H9 (cell line): ENCODE measurements at regions not wholly inside any gene's neighbourhood (a gene's known extent, or its start where the extent isn't known, plus 50 kb on each side); places are given as distances from the start of the nearest gene placed in this dataset.

Experiments
- DNase-seq: peaks from one replicate; pipeline ENCODE4 v3.0.0-alpha.2; 2017
- H2AFZ ChIP-seq: one replicate; pipeline ENCODE4 v1.6.1; 2013; ENCODE audit warnings: mild to moderate bottlenecking, low read length, control low read depth, moderate library complexity
- H2AK5ac ChIP-seq: 2 replicates; pipeline ENCODE4 v1.6.1; 2013; ENCODE audit warnings: low read length, control low read depth, mixed read lengths; ENCODE audit not compliant: insufficient read length
- H2BK120ac ChIP-seq: one replicate; pipeline ENCODE4 v1.6.1; 2013; ENCODE audit warnings: low read depth, mild to moderate bottlenecking, low read length, control low read depth, inconsistent platforms; ENCODE audit not compliant: poor library complexity, severe bottlenecking
- H2BK12ac ChIP-seq: 2 replicates; pipeline ENCODE4 v1.6.1; 2013; ENCODE audit warnings: low read length, control low read depth, mixed read lengths, low read depth; ENCODE audit not compliant: insufficient read length
- H2BK15ac ChIP-seq: 2 replicates; pipeline ENCODE4 v1.6.1; 2013; ENCODE audit warnings: low read depth, low read length, control low read depth
- H2BK20ac ChIP-seq: one replicate; pipeline ENCODE4 v1.6.1; 2013; ENCODE audit warnings: low read depth, mild to moderate bottlenecking, low read length, control low read depth, inconsistent platforms; ENCODE audit not compliant: poor library complexity, severe bottlenecking
- H2BK5ac ChIP-seq: 2 replicates; pipeline ENCODE4 v1.6.1; 2013; ENCODE audit warnings: low read length, control low read depth, mixed read lengths; ENCODE audit not compliant: insufficient read length
- H3K14ac ChIP-seq: 2 replicates; pipeline ENCODE4 v1.6.1; 2013; ENCODE audit warnings: low read length, control low read depth; ENCODE audit not compliant: insufficient read depth
- H3K18ac ChIP-seq: 2 replicates; pipeline ENCODE4 v1.6.1; 2013; ENCODE audit warnings: low read depth, mild to moderate bottlenecking, mixed read lengths, low read length, control low read depth; ENCODE audit not compliant: insufficient read length
- H3K23ac ChIP-seq: 2 replicates; pipeline ENCODE4 v1.6.1; 2013; ENCODE audit warnings: low read length, control low read depth, mixed read lengths, low read depth; ENCODE audit not compliant: insufficient read length
- H3K23me2 ChIP-seq: 2 replicates; pipeline ENCODE4 v1.6.1; 2013; ENCODE audit warnings: low read depth, mild to moderate bottlenecking, mixed read lengths, low read length, control low read depth; ENCODE audit not compliant: insufficient read length, poor library complexity, severe bottlenecking
- H3K27ac ChIP-seq: 2 replicates; pipeline ENCODE4 v1.5.1; 2013; ENCODE audit warnings: low read length, control low read depth, mixed read lengths, low read depth; ENCODE audit not compliant: insufficient read length
- H3K27me3 ChIP-seq: 2 replicates; pipeline ENCODE4 v1.6.1; 2013; ENCODE audit warnings: low read length, control low read depth, inconsistent platforms; ENCODE audit not compliant: insufficient read depth
- H3K4ac ChIP-seq: 2 replicates; pipeline ENCODE4 v1.6.1; 2013; ENCODE audit warnings: low read depth, mild to moderate bottlenecking, control low read depth, inconsistent platforms, low read length, moderate library complexity
- H3K4me1 ChIP-seq: 2 replicates; pipeline ENCODE4 v1.6.1; 2013; ENCODE audit warnings: low read length, control low read depth, inconsistent platforms; ENCODE audit not compliant: insufficient read depth
- H3K4me2 ChIP-seq: 2 replicates; pipeline ENCODE4 v1.6.1; 2013; ENCODE audit warnings: low read length, control low read depth, mixed read lengths; ENCODE audit not compliant: insufficient read length, insufficient read depth
- H3K56ac ChIP-seq: 2 replicates; pipeline ENCODE4 v1.6.1; 2013; ENCODE audit warnings: low read depth, mild to moderate bottlenecking, mixed read lengths, low read length, control low read depth; ENCODE audit not compliant: insufficient read length
- H3K79me1 ChIP-seq: 2 replicates; pipeline ENCODE4 v1.6.1; 2013; ENCODE audit warnings: low read depth, mild to moderate bottlenecking, moderate library complexity, low read length, control low read depth, inconsistent platforms; ENCODE audit not compliant: insufficient read depth, poor library complexity, severe bottlenecking
- H3K79me2 ChIP-seq: 2 replicates; pipeline ENCODE4 v1.6.1; 2013; ENCODE audit warnings: low read length, control low read depth, inconsistent platforms; ENCODE audit not compliant: insufficient read depth
- H3K9ac ChIP-seq: 2 replicates; pipeline ENCODE4 v1.6.1; 2013; ENCODE audit warnings: low read length, control low read depth, mixed read lengths; ENCODE audit not compliant: insufficient read length; ENCODE audit errors: extremely low read depth
- H3K9me3 ChIP-seq: one replicate; pipeline ENCODE4 v1.6.1; 2013; ENCODE audit warnings: low read depth, low read length, inconsistent platforms; ENCODE audit not compliant: control insufficient read depth
- H3T11ph ChIP-seq: one replicate; pipeline ENCODE4 v1.6.1; 2013; ENCODE audit warnings: mild to moderate bottlenecking, low read length, control low read depth, inconsistent platforms
- H4K20me1 ChIP-seq: one replicate; pipeline ENCODE4 v1.6.1; 2013; ENCODE audit not compliant: control insufficient read depth, insufficient read length, insufficient read depth
- H4K5ac ChIP-seq: 2 replicates; pipeline ENCODE4 v1.6.1; 2013; ENCODE audit warnings: low read depth, mild to moderate bottlenecking, mixed read lengths, low read length, control low read depth; ENCODE audit not compliant: insufficient read length
- H4K8ac ChIP-seq: replicated peaks from 2 replicates; pipeline ENCODE4 v1.6.1; 2013; ENCODE audit warnings: low read length, control low read depth, mixed read lengths, low read depth; ENCODE audit not compliant: insufficient read length
- H4K91ac ChIP-seq: 2 replicates; pipeline ENCODE4 v1.6.1; 2013; ENCODE audit warnings: low read depth, mild to moderate bottlenecking, moderate library complexity, mixed read lengths, low read length, control low read depth; ENCODE audit not compliant: insufficient read length
- H3K27ac Mint-ChIP-seq, 3 experiments: 2 replicates in 2 of 3; 3 replicates in 1 of 3; pipeline ENCODE4 v1.8.0; 2020 to 2021; ENCODE audit warnings: mixed read lengths in 3 of 3, mild to moderate bottlenecking in 1 of 3, moderate library complexity in 1 of 3
- H3K27me3 Mint-ChIP-seq: 2 replicates; pipeline ENCODE4 v1.8.0; 2021; ENCODE audit warnings: low read depth, mild to moderate bottlenecking, moderate library complexity, mixed read lengths
- H3K36me3 Mint-ChIP-seq, 3 experiments: 2 replicates in 2 of 3; 3 replicates in 1 of 3; pipeline ENCODE4 v1.8.0; 2020 to 2021; ENCODE audit warnings: low read depth in 3 of 3, mixed read lengths in 3 of 3; ENCODE audit not compliant: insufficient read depth in 1 of 3
- H3K4me1 Mint-ChIP-seq, 2 experiments: 2 replicates each; pipeline ENCODE4 v1.8.0; 2020; ENCODE audit warnings: mixed read lengths in 2 of 2
- H3K4me3 Mint-ChIP-seq, 2 experiments: 2 replicates in 1 of 2; 3 replicates in 1 of 2; pipeline ENCODE4 v1.8.0; 2020 to 2021; ENCODE audit warnings: mild to moderate bottlenecking in 2 of 2, mixed read lengths in 2 of 2, moderate library complexity in 1 of 2
- H3K9me3 Mint-ChIP-seq, 2 experiments: 2 replicates in 1 of 2; 3 replicates in 1 of 2; pipeline ENCODE4 v1.8.0; 2020; ENCODE audit warnings: mild to moderate bottlenecking in 2 of 2, mixed read lengths in 2 of 2, moderate library complexity in 1 of 2
- WGBS: extraction: QIAGEN DNeasy Blood & Tissue Kit; methylation state at CpG from one replicate; pipeline ENCODE4 v1.1.7; 2013; ENCODE audit warnings: missing lambda C conversion rate, low lambda C conversion rate, mixed read lengths; ENCODE audit not compliant: insufficient read length; ENCODE audit errors: extremely low coverage; 5-methylcytosine and 5-hydroxymethylcytosine counted together
- TF ChIP-seq, protein P1 (sequence below): fragments of 200-600 bp; sonication (generic); conservative IDR thresholded peaks from 3 replicates; pipeline ENCODE4 v1.8.0; 2021; ENCODE audit warnings: antibody characterized with exemption, mild to moderate bottlenecking

- Histone ChIP-seq H3K27ac (no peak overlapping the region), H3T11ph (no peak overlapping the region), H2AFZ (no peak overlapping the region), H3K14ac (no peak overlapping the region), H3K9ac (no peak overlapping the region), H2BK120ac (no peak overlapping the region), H3K56ac (no peak overlapping the region), H3K4me1 (no peaks in the 10 kb centered on the region), H3K9me3 (no peaks in the 10 kb centered on the region), H2AK5ac (no peak overlapping the region), H3K4ac (no peak overlapping the region), H3K23ac (no peak overlapping the region), H2BK20ac (no peak overlapping the region), H3K23me2 (no peaks in the 10 kb centered on the region), H2BK12ac (no peak overlapping the region), H3K79me1 (no peaks in the 10 kb centered on the region), H4K20me1 (no peaks in the 10 kb centered on the region), H4K91ac (no peak overlapping the region), H2BK15ac (no peak overlapping the region), H3K79me2 (no peaks in the 10 kb centered on the region), H4K5ac (no peak overlapping the region), H3K4me2 (no peak overlapping the region), H2BK5ac (no peak overlapping the region), H4K8ac (no peak overlapping the region), H3K18ac (no peak overlapping the region), H3K27me3 (no peaks in the 10 kb centered on the region)
- no peaks in the 10 kb centered on the region for H3K9me3 Mint-ChIP-seq
- H3K27me3 Mint-ChIP-seq = no peaks in the 10 kb centered on the region
- no peaks in the 10 kb centered on the region for H3K36me3 Mint-ChIP-seq
- no peak for DNase-seq
- TF ChIP-seq, protein P1, sequence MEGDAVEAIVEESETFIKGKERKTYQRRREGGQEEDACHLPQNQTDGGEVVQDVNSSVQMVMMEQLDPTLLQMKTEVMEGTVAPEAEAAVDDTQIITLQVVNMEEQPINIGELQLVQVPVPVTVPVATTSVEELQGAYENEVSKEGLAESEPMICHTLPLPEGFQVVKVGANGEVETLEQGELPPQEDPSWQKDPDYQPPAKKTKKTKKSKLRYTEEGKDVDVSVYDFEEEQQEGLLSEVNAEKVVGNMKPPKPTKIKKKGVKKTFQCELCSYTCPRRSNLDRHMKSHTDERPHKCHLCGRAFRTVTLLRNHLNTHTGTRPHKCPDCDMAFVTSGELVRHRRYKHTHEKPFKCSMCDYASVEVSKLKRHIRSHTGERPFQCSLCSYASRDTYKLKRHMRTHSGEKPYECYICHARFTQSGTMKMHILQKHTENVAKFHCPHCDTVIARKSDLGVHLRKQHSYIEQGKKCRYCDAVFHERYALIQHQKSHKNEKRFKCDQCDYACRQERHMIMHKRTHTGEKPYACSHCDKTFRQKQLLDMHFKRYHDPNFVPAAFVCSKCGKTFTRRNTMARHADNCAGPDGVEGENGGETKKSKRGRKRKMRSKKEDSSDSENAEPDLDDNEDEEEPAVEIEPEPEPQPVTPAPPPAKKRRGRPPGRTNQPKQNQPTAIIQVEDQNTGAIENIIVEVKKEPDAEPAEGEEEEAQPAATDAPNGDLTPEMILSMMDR = no peak
- H3K27ac Mint-ChIP-seq = no peak overlapping the region
- no peaks in the 10 kb centered on the region for H3K4me1 Mint-ChIP-seq
- WGBS = no CpG with 5 or more reads among the region's 3 CpGs
- H3K4me3 Mint-ChIP-seq = no peak overlapping the region
Measured at GRCh38 chr1:82946096-82946605, 1052.8 kb downstream of the TTLL7 start.
